IMR-90 (cell line): ENCODE measurements at regions not wholly inside any gene's neighbourhood (a gene's known extent, or its start where the extent isn't known, plus 50 kb on each side); places are given as distances from the start of the nearest gene placed in this dataset.

ENCODE experiments used
- ATAC-seq: fragments of 200-7000 bp; cut with Tn5 transposase; 2 replicates; pipeline ENCODE4 v1.9.1; 2020; ENCODE audit warnings: low read depth, mild to moderate bottlenecking, moderate library complexity
- BruUV-seq: library from RNA; stranded (reverse); fragments of 400-500 nt; replicated peaks from 2 replicates; lab custom pipeline; 2021; lab: Mats Ljungman, UMichigan
- CTCF ChIA-PET: fragments of 300-600 bp; formaldehyde crosslinking; extraction: SDS; loops from one replicate; lab custom pipeline; 2021; ENCODE audit warnings: antibody characterized with exemption; lab: Yijun Ruan, JAX
- POLR2A ChIA-PET: fragments of 300-600 bp; sonication (Branson Sonifier 250); formaldehyde crosslinking; loops from one replicate; lab custom pipeline; 2022; ENCODE audit warnings: antibody characterized with exemption; ENCODE audit not compliant: unreplicated experiment; lab: Charles Lee
- DNase-seq: peaks from one replicate; pipeline ENCODE4 v3.0.0; 2013
- H2AFZ ChIP-seq: replicated peaks from 2 replicates; pipeline ENCODE3; 2013; ENCODE audit warnings: low read length, mild to moderate bottlenecking; ENCODE audit not compliant: poor library complexity
- H2AK5ac ChIP-seq: 2 replicates; pipeline ENCODE4 v1.6.1; 2013; ENCODE audit warnings: low read depth, low read length, inconsistent platforms
- H2AK9ac ChIP-seq: replicated peaks from 2 replicates; pipeline ENCODE3; 2013; ENCODE audit warnings: mild to moderate bottlenecking, low read depth, low read length, moderate library complexity; ENCODE audit not compliant: poor library complexity
- H2BK120ac ChIP-seq: 2 replicates; pipeline ENCODE4 v1.6.1; 2013; ENCODE audit warnings: low read depth, low read length, inconsistent platforms
- H2BK15ac ChIP-seq: 3 replicates; pipeline ENCODE4 v1.6.1; 2013; ENCODE audit warnings: low read depth, low read length, inconsistent platforms
- H2BK20ac ChIP-seq: 2 replicates; pipeline ENCODE4 v1.6.1; 2013; ENCODE audit warnings: low read depth, mild to moderate bottlenecking, inconsistent platforms, low read length, moderate library complexity
- H2BK5ac ChIP-seq: 2 replicates; pipeline ENCODE4 v1.6.1; 2013; ENCODE audit warnings: mild to moderate bottlenecking, low read depth, low read length, inconsistent platforms; ENCODE audit not compliant: poor library complexity, severe bottlenecking
- H3K14ac ChIP-seq: replicated peaks from 2 replicates; pipeline ENCODE4 v1.6.1; 2013; ENCODE audit warnings: low read depth, low read length, inconsistent platforms
- H3K18ac ChIP-seq: 2 replicates; pipeline ENCODE4 v1.6.1; 2013; ENCODE audit warnings: low read depth, low read length, control low read depth
- H3K23ac ChIP-seq: 2 replicates; pipeline ENCODE4 v1.6.1; 2013; ENCODE audit warnings: low read depth, low read length, inconsistent platforms
- H3K27ac ChIP-seq: 2 replicates; pipeline ENCODE4 v1.5.1; 2013; ENCODE audit warnings: mild to moderate bottlenecking, control low read depth, low read length; ENCODE audit not compliant: insufficient read depth
- H3K27me3 ChIP-seq: 2 replicates; pipeline ENCODE4 v1.6.1; 2013; ENCODE audit warnings: low read length; ENCODE audit not compliant: control insufficient read depth, insufficient read depth
- H3K36me3 ChIP-seq: 2 replicates; pipeline ENCODE4 v1.6.1; 2013; ENCODE audit warnings: low read length, mixed read lengths; ENCODE audit not compliant: control insufficient read depth, insufficient read depth
- H3K4ac ChIP-seq: 2 replicates; pipeline ENCODE4 v1.6.1; 2013; ENCODE audit warnings: low read depth, low read length, inconsistent platforms
- H3K4me1 ChIP-seq: 2 replicates; pipeline ENCODE4 v1.6.1; 2013; ENCODE audit warnings: low read length, mixed read lengths; ENCODE audit not compliant: control insufficient read depth, insufficient read depth
- H3K4me2 ChIP-seq: 2 replicates; pipeline ENCODE4 v1.6.1; 2013; ENCODE audit warnings: low read depth, mild to moderate bottlenecking, control low read depth, low read length, moderate library complexity
- H3K4me3 ChIP-seq: 2 replicates; pipeline ENCODE4 v1.5.1; 2013; ENCODE audit warnings: low read depth, mild to moderate bottlenecking, control low read depth, low read length, moderate library complexity; ENCODE audit not compliant: insufficient read depth
- H3K56ac ChIP-seq: 2 replicates; pipeline ENCODE4 v1.6.1; 2013; ENCODE audit warnings: low read length, inconsistent platforms; ENCODE audit not compliant: insufficient read depth; ENCODE audit errors: extremely low read depth
- H3K79me1 ChIP-seq, 2 experiments: 2 replicates each; pipeline ENCODE4 v1.6.1; 2013; ENCODE audit warnings: low read length in 2 of 2, inconsistent platforms in 1 of 2, low read depth in 1 of 2
- H3K9ac ChIP-seq: 2 replicates; pipeline ENCODE4 v1.6.1; 2013; ENCODE audit warnings: low read depth, low read length, control low read depth
- H3K9me1 ChIP-seq: 2 replicates; pipeline ENCODE4 v1.6.1; 2013; ENCODE audit warnings: low read length, inconsistent platforms; ENCODE audit not compliant: insufficient read depth
- H3K9me3 ChIP-seq: 2 replicates; pipeline ENCODE4 v1.6.1; 2013; ENCODE audit warnings: low read length; ENCODE audit not compliant: control insufficient read depth, insufficient read depth
- H4K20me1 ChIP-seq: 2 replicates; pipeline ENCODE4 v1.6.1; 2013; ENCODE audit warnings: low read length, inconsistent platforms; ENCODE audit not compliant: insufficient read depth
- H4K5ac ChIP-seq: 2 replicates; pipeline ENCODE4 v1.6.1; 2013; ENCODE audit warnings: mild to moderate bottlenecking, low read depth, low read length, control low read depth
- H4K8ac ChIP-seq, 2 experiments: 2 replicates each; pipeline ENCODE4 v1.6.1; 2013; ENCODE audit warnings: low read depth in 2 of 2, low read length in 2 of 2, control low read depth in 1 of 2, inconsistent platforms in 1 of 2
- H4K91ac ChIP-seq: 2 replicates; pipeline ENCODE4 v1.6.1; 2013; ENCODE audit warnings: low read depth, low read length, inconsistent platforms; ENCODE audit not compliant: insufficient read depth
- BHLHE40 ChIP-seq: fragments of 150-350 bp; IDR thresholded peaks from 2 replicates; pipeline ENCODE4 v1.6.1; 2016; ENCODE audit warnings: mild to moderate bottlenecking, low read depth, low read length
- CEBPB ChIP-seq: IDR thresholded peaks from 2 replicates; pipeline ENCODE4 v1.6.1; 2012; ENCODE audit warnings: low read depth, low read length, improper control_type of control experiment
- MAZ ChIP-seq: IDR thresholded peaks from 2 replicates; pipeline ENCODE4 v1.6.1; 2012; ENCODE audit warnings: low read depth, mild to moderate bottlenecking, low read length, improper control_type of control experiment, moderate library complexity, borderline replicate concordance
- POLR2A ChIP-seq: IDR thresholded peaks from 2 replicates; pipeline ENCODE4 v1.6.1; 2012; ENCODE audit warnings: mild to moderate bottlenecking, low read depth, low read length
- RAD21 ChIP-seq: IDR thresholded peaks from 2 replicates; pipeline ENCODE4 v1.6.1; 2012; ENCODE audit warnings: low read length, improper control_type of control experiment
- RFX5 ChIP-seq: IDR thresholded peaks from 2 replicates; pipeline ENCODE4 v1.8.0; 2012; ENCODE audit warnings: low read depth, mild to moderate bottlenecking, low read length, moderate library complexity
- SMC3 ChIP-seq: fragments of 150-350 bp; IDR thresholded peaks from 2 replicates; pipeline ENCODE4 v1.6.1; 2016; ENCODE audit warnings: low read depth, mild to moderate bottlenecking, antibody characterized with exemption, low read length, moderate library complexity
- WGBS, 2 experiments: methylation state at CpG; one replicate each; pipeline versions ENCODE4 v1.1.5 to v1.1.7; 2013; ENCODE audit warnings: missing lambda C conversion rate in 2 of 2; ENCODE audit not compliant: insufficient read length in 1 of 2; ENCODE audit errors: extremely low coverage in 2 of 2; 5-methylcytosine and 5-hydroxymethylcytosine counted together
- dilution Hi-C: fragments of 300-500 bp; cut with HindIII; formaldehyde crosslinking; loops from one replicate; pipeline ENCODE4 v1.14.3; 2018; ENCODE audit warnings: low sequenced_read_pairs; ENCODE audit not compliant: unreplicated experiment
- in situ Hi-C: fragments of 300-500 bp; cut with MboI; formaldehyde crosslinking; loops from 3 replicates; pipeline ENCODE4 v1.14.3; 2019; ENCODE audit warnings: low sequenced_read_pairs, inconsistent platforms, mixed read lengths
- intact Hi-C: fragments of 100-400 bp; cut with micrococcal nuclease; formaldehyde crosslinking; loops from 2 replicates; pipeline ENCODE4 v1.10.0; 2022

DNA sequence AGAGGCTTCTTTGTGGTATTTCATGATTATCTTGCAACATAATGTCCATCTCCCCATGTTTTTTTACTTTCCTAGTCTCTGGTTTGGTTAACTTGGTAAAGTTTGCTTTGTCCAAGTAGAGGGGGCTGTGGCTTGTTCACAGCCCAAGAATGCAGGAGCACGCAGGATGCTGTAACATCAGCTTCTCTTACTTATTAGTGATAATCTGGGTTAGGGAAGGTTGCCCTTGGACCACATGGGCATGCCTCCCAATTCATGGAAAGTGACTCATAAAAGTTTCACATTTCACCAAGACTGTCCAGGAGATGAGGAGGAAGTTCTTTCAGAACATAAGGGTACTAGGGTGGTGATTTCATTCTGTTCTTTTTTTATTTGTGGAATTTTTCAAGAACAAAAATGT lies 146.0 kb upstream of the USP9Y start:
- Histone ChIP-seq H3K79me1 (no peaks in the 10 kb centered on the region), H2AFZ (no peak overlapping the region), H3K4ac (no peak overlapping the region), H3K9me3 (no peaks in the 10 kb centered on the region), H3K14ac (no peak overlapping the region), H3K4me3 (no peak overlapping the region), H3K4me1 (no peaks in the 10 kb centered on the region), H2BK15ac (no peak overlapping the region), H4K5ac (no peak overlapping the region), H2AK5ac (no peak overlapping the region), H2BK20ac (no peak overlapping the region), H3K27me3 (no peaks in the 10 kb centered on the region), H4K20me1 (no peaks in the 10 kb centered on the region), H2BK120ac (no peak overlapping the region), H3K27ac (no peak overlapping the region), H2BK5ac (no peak overlapping the region), H3K23ac (no peak overlapping the region), H3K36me3 (no peaks in the 10 kb centered on the region), H3K9ac (no peak overlapping the region), H3K18ac (no peak overlapping the region), H4K91ac (no peak overlapping the region), H4K8ac (no peak overlapping the region), H3K9me1 (no peaks in the 10 kb centered on the region), H3K56ac (no peak overlapping the region), H3K4me2 (no peak overlapping the region), H2AK9ac (no peak overlapping the region)
- ATAC-seq: no peak
- POLR2A ChIA-PET: no interaction called here
- CTCF ChIA-PET: no interaction called here
- DNase-seq: no peak
- BruUV-seq: no TSS peak
- dilution Hi-C loops (no loop called here), in situ Hi-C loops (no loop called here), intact Hi-C loops (no loop called here)
- no peak for TF ChIP-seq CEBPB
- TF ChIP-seq RFX5: no peak
- TF ChIP-seq RAD21: no peak
- TF ChIP-seq SMC3: no peak
- TF ChIP-seq POLR2A: no peak
- no peak for TF ChIP-seq BHLHE40
- no peak for TF ChIP-seq MAZ
- WGBS, 2 experiments: no CpG with 5 or more reads among the region's 1 CpG
